ENCODE measurements at regions not wholly inside any gene's neighbourhood (a gene's known extent, or its start where the extent isn't known, plus 50 kb on each side); places are given as distances from the start of the nearest gene placed in this dataset.
"Not testable (repeated sequence)": the region's sequence is repeated elsewhere in the genome, so short reads cannot be mapped to it uniquely, and the experiment has no call there.

GRCh38 chr2:17196380-17196779 lies 321.9 kb downstream of the RAD51AP2 start:
- H3K4me3 ChIP-seq, result no peak overlapping the region
- no peaks in the 10 kb centered on the region for H3K27me3 ChIP-seq (replicated peaks; ENCODE audit: insufficient read depth)
- no peaks in the 10 kb centered on the region for H3K4me1 ChIP-seq (replicated peaks)
- 77% methylated on average over 3 of the region's 3 CpGs for WGBS
- H3K36me3 ChIP-seq, result no peaks in the 10 kb centered on the region
- no peaks in the 10 kb centered on the region for H3K9me3 ChIP-seq
- no peak for DNase-seq (ENCODE audit: low spot score)
- TF ChIP-seq POLR2A (IDR thresholded peaks at IDR 0.05), result no peak
- no peak for TF ChIP-seq POLR2AphosphoS5 (IDR thresholded peaks at IDR 0.05)
- TF ChIP-seq, protein P1, sequence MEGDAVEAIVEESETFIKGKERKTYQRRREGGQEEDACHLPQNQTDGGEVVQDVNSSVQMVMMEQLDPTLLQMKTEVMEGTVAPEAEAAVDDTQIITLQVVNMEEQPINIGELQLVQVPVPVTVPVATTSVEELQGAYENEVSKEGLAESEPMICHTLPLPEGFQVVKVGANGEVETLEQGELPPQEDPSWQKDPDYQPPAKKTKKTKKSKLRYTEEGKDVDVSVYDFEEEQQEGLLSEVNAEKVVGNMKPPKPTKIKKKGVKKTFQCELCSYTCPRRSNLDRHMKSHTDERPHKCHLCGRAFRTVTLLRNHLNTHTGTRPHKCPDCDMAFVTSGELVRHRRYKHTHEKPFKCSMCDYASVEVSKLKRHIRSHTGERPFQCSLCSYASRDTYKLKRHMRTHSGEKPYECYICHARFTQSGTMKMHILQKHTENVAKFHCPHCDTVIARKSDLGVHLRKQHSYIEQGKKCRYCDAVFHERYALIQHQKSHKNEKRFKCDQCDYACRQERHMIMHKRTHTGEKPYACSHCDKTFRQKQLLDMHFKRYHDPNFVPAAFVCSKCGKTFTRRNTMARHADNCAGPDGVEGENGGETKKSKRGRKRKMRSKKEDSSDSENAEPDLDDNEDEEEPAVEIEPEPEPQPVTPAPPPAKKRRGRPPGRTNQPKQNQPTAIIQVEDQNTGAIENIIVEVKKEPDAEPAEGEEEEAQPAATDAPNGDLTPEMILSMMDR (IDR thresholded peaks at IDR 0.05), result no peak
- H3K27ac ChIP-seq, result no peak overlapping the region
- intact Hi-C loops (cut with DNase I), result no loop called here

- Histone ChIP-seq H3K27ac (no peak overlapping the region), H3K4me1 (replicated peaks) (no peaks in the 10 kb centered on the region), H3K36me3 (no peaks in the 10 kb centered on the region), H3K9me3 (no peaks in the 10 kb centered on the region), H3K4me3 (no peak overlapping the region), H3K27me3 (replicated peaks; ENCODE audit: insufficient read depth) (no peaks in the 10 kb centered on the region)
- 70% methylated on average over 5 of the region's 5 CpGs for WGBS
- intact Hi-C loops (cut with DNase I), result no loop called here
- TF ChIP-seq POLR2A (IDR thresholded peaks at IDR 0.05) (no peak), POLR2AphosphoS5 (IDR thresholded peaks at IDR 0.05) (no peak)
- TF ChIP-seq, protein P1 (IDR thresholded peaks at IDR 0.05), result no peak
- no peak for DNase-seq (ENCODE audit: low spot score)
Measured at GRCh38 chr2:17195016-17195415, 323.2 kb downstream of the RAD51AP2 start.

DNA sequence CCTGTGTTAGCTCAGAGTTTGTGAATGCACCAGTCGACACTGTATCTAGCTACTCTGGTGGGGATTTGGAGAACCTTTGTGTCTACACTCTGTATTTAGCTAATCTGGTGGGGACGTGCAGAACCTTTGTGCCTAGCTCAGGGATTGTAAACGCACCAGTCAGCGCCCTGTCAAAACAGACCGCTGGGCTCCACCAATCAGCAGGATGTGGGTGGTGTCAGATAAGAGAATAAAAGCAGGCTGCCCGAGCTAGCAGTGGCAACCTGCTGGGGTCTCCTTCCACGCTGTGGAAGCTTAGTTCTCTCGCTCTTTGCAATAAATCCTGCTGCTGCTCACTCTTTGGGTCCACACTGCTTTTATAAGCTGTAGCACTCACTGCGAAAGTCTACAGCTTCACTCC lies 324.2 kb downstream of the RAD51AP2 start:
- H3K9me3 ChIP-seq, result no peaks in the 10 kb centered on the region
- DNase-seq (ENCODE audit: low spot score), result no peak
- intact Hi-C loops (cut with DNase I), result no loop called here
- no peaks in the 10 kb centered on the region for H3K4me1 ChIP-seq (replicated peaks)
- no peaks in the 10 kb centered on the region for H3K27me3 ChIP-seq (replicated peaks; ENCODE audit: insufficient read depth)
- no peak overlapping the region for H3K27ac ChIP-seq
- no peak overlapping the region for H3K4me3 ChIP-seq
- TF ChIP-seq POLR2A (IDR thresholded peaks at IDR 0.05), result no peak
- H3K36me3 ChIP-seq, result no peaks in the 10 kb centered on the region
- whole genome bisulfite sequencing, result 92% methylated on average over 9 of the region's 9 CpGs

- H3K9me3 ChIP-seq; H3K4me1 ChIP-seq (replicated peaks); H3K36me3 ChIP-seq; intact Hi-C loops (cut with DNase I); H3K27me3 ChIP-seq (replicated peaks; ENCODE audit: insufficient read depth); H3K27ac ChIP-seq; DNase-seq (ENCODE audit: low spot score); H3K4me3 ChIP-seq: not testable (repeated sequence)
- WGBS, result 99% methylated on average over 32 of the region's 32 CpGs
Measured at GRCh38 chr2:17193433-17193890, 324.8 kb downstream of the RAD51AP2 start.

DNA sequence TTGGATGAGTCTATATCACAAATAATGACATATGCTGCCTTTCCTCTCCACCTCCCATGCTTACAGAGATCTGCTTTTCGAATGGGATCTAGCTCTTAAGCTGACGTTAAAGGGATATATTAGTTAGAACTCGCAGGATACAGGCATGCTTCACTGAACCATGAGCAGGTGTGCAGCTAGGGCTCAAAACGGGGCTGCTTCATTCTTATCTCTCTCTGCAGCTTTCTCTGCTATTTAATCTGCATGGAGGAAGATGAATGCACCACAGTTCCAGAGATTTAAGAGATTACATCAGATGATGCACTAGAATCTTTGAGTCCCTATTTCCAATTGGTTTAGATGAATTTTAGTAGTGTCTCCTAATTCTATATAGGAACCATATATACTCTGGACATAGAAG lies 327.0 kb downstream of the RAD51AP2 start:
- no peaks in the 10 kb centered on the region for H3K36me3 ChIP-seq
- intact Hi-C loops (cut with DNase I), result no loop called here
- H3K9me3 ChIP-seq, result no peaks in the 10 kb centered on the region
- no peaks in the 10 kb centered on the region for H3K4me1 ChIP-seq (replicated peaks)
- H3K27ac ChIP-seq, result no peak overlapping the region
- H3K4me3 ChIP-seq, result no peak overlapping the region
- no peak for DNase-seq (ENCODE audit: low spot score)
- WGBS, result 43% methylated on average over 4 of the region's 4 CpGs
- no peaks in the 10 kb centered on the region for H3K27me3 ChIP-seq (replicated peaks; ENCODE audit: insufficient read depth)
- TF ChIP-seq POLR2A (IDR thresholded peaks at IDR 0.05) (no peak), POLR2AphosphoS5 (IDR thresholded peaks at IDR 0.05) (no peak)
- TF ChIP-seq, protein P1 (IDR thresholded peaks at IDR 0.05), result no peak

DNA sequence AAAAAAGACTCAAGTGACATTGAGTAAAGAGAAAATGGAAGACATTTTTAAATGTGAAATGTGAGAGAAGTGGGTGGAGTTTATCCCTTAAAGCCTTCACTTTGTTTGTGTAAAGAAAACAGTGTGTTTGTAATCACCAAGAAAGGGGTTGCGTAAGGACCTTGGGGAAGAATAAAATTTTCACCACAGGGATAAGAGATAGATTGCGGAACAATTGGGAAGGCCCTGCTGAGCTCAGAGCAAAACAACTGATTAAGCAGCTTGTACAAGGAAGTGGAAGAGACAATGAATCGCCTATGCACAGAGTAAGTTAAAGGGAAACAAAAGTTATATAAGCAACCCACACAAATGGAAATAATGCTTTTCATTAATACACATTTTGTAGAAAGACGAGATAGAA lies 327.7 kb downstream of the RAD51AP2 start:
- Histone ChIP-seq H3K27ac (no peak overlapping the region), H3K27me3 (replicated peaks; ENCODE audit: insufficient read depth) (no peaks in the 10 kb centered on the region), H3K4me3 (no peak overlapping the region), H3K9me3 (no peaks in the 10 kb centered on the region), H3K4me1 (replicated peaks) (no peaks in the 10 kb centered on the region), H3K36me3 (no peaks in the 10 kb centered on the region)
- 79% methylated on average over 4 of the region's 4 CpGs for WGBS
- intact Hi-C loops (cut with DNase I), result no loop called here
- no peak for DNase-seq (ENCODE audit: low spot score)
- TF ChIP-seq POLR2A (IDR thresholded peaks at IDR 0.05) (no peak), POLR2AphosphoS5 (IDR thresholded peaks at IDR 0.05) (no peak)
- TF ChIP-seq, protein P1 (IDR thresholded peaks at IDR 0.05), result no peak

Measured in prostate gland (tissue), 2 donors.